Activated CD8-positive, alpha-beta memory T cell treated with anti-CD3 and anti-CD28 coated beads, Interleukin-2, amount 50 U/mL, for 1 hour (primary cell): ENCODE measurements at regions not wholly inside any gene's neighbourhood (a gene's known extent, or its start where the extent isn't known, plus 50 kb on each side); places are given as distances from the start of the nearest gene placed in this dataset.

ENCODE experiments used
- DNase-seq: peaks from one replicate; pipeline ENCODE4 v3.0.0-alpha.2; 2020; ENCODE audit errors: extremely low read depth

DNA sequence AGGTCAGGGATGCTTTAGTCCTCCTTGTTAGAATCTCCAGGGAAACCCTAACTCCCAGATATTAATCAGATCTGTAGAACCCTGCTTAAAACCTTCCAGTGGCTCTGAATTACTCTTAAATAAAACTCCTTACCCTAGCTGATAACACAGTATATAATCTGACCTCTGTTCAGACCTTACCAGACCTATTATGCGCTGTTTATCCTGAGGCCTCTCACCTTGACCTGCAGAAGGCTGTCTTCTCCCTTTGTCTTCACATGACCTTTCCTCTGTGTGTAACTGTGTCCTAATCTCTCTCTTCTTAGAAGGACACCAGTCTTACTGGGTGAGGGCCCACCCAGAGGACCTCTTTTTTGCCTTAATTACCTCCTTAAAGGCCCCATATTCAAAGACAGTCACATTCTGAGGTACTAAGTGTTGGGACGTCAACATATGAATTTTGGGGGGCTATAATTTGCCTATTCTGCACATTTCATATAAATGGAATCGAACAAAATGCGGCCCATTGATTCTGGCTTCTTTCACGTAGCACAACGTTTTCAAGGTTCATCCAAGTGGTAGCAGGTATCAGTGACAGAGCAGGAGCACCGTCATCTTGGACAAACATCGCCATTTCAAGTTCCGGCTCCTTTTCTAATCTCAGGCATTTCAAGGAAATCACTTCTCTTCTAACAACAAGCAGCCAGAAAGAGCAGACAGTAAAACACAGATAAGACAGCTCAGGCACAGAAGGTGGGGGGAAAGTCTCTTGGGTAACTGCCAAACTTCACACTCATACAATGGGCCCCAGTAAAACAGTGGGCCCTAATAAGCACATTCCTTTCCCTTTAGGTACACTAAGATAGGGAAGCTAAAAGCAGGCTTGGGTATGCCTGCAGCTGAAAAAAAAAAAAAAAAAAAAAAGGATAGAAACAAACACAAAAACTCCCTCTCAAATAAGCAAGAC is 200.2 kb upstream of the NUDT4 start:
- DNase-seq: no peak

DNA sequence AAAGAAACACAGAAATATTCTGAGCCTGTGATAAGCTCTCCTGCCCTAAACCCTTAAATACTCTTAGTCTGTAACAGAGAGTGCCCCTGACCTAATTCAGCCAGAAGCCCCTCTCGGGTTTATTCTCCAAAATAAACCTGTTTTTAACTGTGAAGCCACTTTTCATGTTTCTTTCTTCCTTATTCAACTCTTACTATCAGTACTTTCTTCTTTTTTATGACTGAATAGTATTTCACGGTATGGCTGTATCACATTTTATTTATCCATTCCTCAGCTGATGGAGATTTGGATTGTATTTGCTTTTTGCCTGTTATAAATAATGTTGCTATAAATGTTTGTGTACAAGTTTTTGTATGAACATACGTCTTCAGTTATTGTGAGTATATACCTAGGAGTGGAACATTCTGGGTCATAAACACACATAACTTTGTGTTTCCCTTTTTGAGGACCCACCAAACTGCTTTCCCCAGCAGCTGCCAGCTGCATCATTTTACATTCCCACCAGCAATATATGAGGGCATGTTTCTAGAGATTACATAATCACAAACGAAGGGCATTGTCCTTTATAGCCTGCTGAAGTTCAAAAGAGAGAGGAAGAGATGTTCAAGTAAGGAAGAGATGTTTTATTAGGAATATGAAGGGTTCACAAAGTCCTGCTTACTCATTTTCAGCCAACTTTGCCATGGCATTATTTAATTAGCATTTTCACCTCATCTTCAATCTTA is 199.4 kb upstream of the NUDT4 start:
- no peak for DNase-seq

DNA sequence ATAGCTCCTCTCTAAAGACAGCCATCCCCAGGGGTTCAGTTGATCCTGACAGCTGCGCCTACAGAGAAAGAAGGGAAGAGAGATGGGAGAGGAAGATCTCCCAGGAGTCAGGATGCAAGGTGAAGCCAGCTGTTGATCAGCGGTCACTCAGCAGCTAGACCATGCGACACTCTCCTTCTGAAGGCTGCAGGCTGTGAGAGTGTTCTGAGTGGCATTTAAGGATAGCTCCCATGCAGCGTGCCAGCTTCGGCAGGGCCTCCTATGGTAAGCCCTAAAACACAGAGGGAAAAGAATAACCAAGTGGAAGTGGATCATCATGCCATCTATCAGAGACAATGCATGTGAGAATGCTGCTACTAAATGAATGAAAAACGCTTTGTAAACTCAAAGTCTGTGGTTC is 197.9 kb upstream of the NUDT4 start:
- DNase-seq: no peak

DNA sequence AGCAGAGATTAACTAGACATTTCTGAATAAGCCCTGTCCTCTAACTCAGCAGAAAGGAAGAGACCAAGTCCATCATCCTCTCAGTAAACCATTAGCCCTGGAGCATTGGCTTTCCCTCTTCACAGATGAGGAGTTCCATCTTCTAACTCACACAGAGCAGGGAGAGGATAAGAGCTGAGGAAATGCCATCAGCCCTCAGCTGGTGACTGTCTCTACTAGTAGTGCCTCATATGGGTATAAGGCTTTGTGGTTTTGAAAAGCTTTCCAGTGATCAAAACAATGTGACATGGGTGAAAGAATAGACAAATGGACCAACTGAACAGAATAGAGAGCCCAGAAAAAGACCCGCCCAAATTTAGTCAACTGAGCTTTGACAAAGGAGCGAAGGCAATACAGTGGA is 197.2 kb upstream of the NUDT4 start:
- no peak for DNase-seq

DNA sequence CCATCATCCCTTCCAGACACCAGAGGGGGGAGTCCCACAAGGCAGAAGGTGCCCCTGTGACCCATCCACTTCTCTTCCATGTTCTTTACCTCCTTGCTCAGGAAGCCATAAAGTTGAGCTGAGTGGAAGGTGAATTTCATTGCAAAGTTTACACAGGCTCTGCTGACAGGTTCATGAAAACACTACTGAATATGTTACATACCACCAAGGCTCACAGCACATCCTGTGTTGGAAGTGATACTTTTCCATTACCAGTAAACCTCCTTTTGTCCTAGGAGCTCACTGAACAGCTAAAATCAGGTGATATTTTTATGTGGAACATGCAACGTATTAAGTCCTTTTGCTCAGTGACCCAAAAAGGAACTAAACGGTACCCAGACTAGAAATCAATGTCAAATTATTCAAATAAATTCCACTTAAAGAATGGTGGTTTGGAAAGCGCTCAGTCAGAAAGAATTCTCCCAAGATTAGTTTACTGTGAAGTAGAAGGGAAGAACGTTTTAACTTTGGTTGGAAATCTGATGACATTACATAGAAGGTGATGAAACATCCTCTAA is 196.2 kb upstream of the NUDT4 start:
- DNase-seq: no peak

DNA sequence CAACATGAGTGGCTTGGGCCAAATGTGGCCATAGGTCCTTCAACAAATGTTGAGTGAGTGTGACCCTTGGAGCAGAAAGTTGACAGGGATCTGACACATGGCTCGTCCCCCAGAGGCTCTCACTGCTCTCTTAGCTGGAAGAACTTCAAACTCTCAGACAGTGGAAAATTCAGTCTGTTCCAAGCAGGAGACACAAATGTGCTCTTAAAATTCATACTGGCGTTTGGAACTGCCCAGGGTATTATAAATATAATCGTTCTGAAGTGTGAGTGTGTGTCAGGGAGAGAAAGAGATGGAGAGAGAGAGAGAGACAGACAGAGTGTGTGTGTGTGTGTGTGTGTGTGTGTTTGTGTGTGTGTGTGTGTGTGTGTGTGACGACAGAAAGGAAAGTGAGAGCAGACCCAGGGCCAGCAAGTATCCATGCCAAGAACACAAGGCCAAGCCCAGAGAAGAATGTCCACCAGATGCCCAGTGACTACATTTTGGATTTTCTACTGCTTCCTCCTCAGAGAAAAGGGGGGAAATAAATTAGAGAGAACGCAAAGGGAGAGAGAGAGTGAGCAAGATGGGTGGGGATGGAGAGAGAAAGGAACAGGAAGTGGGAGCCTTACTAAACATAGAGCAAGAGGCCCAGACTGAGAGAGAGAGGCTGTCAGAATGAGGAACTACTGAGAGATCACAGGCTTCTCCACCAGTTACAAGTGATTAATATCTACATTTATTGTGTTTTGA is 193.6 kb upstream of the NUDT4 start:
- no peak for DNase-seq

DNA sequence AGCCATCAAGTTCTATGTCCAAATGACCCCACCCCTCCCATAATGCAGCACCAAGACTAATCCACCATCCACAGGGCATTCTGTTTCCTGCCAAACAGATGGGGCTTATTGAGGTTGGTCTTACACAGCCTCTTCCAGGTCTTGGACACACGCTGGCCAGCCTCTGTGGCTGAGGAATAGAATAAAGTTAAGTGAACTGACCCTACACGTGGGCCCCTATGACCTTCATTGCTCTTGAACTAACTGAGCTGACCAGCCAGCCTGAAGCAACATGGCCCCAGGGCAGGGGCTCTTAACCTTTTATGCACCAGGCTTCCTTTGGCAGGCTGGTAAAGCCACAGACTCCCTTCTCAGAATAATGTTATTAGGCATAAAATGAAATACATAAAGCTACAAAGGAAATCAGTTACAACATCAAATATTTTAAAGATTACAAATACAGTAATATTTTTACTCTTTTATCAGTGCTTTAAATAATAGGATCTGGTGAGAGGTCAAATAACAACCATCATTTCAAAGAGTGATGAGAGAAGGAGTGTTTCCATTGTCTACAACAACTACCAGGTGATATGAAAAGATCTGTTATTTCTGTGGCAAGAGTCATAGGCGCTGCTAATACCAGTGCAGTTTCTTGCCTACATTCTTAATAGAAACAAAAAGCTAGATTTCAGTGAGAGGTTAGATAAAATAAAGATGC is 192.9 kb upstream of the NUDT4 start:
- DNase-seq: no peak

DNA sequence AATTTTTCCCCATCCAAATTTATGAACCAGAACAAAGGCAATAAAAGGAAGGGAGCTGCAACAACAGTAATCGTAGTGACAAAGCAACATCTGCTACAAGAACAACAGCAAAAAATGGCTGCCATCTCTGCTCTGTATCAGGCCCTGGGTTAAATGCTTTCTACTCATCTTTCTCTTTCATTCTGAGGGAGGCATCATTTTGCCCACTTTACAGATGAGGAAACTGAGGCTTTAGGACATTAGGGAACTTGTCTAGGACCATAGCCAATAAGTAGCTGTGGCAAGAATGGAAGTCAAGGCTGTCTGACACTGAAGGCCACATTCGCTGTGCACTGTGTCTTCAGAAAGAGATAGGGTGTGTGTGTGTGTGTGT is 192.4 kb upstream of the NUDT4 start:
- DNase-seq: no peak

DNA sequence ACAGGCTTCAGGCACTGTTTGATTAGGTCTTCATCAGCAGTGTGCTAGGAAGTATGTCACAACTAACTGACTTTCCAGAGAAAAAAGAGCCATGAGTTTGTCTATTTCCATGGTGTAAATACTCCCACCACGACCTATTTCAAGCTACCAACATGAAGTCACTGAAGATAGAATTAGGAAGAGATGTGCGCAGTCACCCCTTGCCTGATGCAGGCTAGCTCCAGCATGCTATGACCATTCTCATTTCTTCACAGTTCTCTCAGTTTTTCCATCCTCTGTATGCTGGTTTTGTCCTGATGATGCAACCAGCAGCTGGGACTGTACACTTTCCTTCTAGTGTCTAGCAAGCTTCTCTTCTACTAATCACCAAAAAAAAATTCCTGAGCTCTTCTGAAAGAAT is 191.6 kb upstream of the NUDT4 start:
- no peak for DNase-seq

DNA sequence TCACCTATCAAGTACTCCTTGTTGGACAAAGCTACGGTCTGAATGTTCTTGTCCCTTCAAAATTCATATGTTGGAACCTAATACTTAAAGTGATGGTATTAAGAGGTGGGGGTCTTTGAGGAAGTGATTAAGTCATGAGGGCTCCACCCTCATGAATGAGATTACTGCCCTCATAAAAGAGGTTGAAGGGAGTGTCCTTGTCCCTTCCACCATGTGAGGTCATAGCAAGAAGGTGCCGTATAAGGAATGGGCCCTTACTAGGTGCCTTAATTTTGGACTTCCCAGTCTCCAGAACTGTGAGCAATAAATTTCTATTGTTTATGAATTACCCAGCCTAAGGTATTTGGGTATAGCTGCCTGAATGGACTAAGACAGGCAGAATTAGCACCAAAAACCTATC is 191.1 kb upstream of the NUDT4 start:
- no peak for DNase-seq

DNA sequence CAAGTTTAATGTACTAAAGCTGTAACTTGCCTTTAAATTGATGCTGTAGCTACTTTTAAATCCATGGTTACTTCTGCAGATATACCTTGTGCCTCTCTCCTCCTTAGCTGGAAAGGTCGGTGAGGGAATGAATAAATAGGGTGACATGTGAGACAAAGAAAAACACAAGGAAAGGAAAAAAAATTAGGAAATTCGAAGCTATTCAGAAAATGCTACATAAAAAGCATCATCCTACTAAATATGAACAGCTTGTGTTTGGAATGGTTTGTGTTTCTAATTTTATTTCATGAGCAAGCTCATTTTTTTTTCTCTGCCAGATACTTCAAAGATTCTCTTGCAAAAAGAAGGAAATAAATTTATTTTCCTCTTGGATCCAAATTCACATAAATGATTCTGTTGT is 186.3 kb upstream of the NUDT4 start:
- DNase-seq: no peak

DNA sequence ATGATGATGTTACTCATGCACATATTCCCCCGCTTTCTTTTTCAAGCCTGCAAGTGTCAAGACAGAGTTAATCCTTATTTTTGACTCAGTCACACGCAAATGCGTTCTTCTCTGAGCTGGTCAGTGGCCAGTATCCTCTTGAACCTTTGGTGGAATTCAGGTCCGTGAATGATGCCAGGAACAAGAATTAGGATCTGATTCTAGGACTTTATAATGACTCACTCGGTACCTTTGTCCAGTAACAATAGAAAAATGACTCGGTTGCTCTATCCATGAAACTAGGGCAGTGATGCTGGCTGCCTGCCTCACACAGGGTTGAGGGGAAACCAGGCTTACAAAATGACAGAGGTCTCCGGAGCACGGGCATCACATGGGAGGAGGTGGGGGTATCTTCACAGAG is 185.8 kb upstream of the NUDT4 start:
- DNase-seq: no peak

DNA sequence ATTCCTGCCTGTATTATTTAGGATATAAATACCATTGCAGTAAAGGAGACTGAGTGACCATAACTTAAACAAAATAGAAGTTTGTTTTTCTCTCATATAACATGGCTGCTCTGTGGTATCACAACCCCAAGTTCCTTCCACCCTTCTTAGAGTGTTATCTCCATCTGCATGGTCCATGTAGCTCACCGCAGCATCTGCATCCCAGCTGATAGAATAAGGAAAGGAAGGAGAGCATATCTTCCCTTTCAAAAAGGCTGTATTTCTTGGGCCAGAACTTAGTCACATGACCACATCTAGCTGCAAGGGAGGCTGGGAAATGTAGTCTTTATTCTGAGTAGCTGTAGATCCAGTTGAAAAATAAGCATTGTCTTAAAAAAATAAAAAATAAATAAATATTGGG is 184.8 kb upstream of the NUDT4 start:
- DNase-seq: no peak

DNA sequence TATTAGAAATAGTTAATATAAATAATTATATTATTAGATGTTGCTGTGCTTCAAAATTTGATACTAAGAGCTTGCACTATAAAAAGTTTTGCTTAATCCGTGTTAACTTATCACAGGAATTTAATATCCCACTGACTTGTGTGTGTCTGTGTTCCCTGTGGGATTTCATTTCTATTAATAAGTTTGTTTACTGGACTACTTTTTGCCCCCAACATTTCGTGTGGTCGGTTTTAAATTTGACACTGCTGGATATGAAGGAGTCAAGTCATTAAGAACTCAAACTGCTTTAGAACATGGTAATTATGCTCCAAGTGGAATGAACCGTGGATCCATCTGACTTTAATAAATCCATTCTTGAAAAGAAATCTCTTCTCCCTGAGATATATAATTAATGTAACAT is 182.2 kb upstream of the NUDT4 start:
- DNase-seq: no peak

DNA sequence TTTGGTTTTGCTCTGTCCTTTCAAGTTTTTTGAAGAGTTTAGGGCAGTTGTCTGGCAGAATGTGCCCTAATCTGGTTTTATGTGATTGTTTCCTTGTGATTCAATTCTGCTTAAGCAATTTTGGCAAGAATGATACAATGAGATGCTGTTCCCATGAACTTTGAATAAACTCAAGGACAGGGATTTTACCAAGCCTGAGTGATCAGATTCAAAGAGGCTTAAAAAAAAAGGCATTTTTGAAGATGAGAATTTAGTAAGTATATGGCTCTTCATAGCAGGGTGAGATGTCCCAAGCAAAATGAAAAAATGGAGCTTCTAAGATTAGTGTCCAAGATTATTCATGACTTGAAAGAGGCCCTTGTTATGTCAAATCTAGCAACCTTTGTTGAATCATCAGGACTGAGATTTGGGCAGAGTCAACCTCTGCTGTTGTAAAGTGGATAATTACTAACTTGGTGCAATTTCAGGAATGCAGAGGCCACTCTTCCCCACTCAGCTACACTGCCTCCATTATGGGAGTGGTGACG is 180.6 kb upstream of the NUDT4 start:
- DNase-seq: no peak

DNA sequence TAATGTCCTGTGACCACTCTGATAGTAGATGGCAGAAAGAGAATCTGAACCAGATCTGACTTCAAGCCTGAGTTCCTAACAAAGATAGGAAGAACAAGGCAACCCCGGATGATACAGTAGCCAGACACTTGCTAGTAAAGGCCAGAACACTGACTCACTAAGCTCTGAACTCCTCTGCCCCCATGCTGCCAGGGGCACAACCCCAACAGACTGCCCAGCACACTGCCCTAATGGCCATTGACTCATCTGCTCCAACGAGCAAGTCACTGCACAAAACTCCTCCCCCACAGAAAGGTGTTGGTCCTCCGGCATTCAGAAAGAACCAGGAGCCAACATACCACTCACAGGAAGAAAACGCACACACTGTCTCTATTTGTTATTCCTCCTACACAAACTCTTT is 179.6 kb upstream of the NUDT4 start:
- DNase-seq: no peak

DNA sequence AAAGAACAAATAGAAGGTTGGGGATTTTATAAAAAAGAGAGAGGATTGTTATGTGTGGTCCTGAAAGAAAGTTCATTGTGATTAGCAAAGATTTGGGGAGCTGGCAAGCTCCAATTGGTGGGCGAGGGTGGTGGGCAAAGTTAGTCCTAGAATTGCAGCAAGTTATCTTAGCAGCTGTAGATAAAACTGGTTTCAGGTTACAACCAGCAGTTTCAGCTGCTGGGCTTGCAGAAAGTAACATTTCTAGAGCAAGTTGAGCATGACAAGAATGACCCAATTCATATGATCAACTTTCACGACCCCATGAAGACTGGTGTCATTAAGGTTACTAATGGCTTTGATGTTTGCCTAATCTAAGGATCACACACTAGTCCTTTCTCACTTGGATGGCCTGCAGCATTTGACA is 177.9 kb upstream of the NUDT4 start:
- DNase-seq: no peak

DNA sequence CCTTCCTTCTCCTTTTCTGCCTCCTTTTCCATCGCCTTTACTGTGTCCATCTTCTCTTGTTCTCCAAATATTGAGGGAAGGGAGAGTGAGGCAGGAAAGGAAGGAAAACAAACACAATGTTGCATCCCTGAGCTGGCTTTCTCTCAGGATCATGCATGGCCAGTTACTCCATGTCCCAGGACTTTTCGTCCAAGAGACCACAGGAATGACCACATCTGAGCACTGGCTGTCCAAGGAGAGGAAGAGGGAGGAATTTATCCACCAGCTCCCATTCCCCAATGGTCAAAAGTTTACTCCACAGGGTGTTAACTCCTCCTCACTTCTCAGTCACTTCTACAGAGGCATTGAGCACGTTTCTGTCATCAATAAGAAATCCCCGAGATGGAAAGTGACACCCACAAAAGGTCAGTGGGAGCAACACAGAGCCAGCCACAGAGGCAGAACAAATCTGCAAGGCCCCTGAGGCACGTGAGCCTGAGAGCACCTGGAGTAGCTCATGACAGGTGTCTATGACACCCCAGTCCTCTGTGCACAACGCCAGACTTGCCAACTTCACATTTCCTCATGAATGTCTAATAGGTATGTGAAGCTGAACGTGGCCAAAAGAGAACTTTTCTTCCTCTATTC is 177.3 kb upstream of the NUDT4 start:
- no peak for DNase-seq

DNA sequence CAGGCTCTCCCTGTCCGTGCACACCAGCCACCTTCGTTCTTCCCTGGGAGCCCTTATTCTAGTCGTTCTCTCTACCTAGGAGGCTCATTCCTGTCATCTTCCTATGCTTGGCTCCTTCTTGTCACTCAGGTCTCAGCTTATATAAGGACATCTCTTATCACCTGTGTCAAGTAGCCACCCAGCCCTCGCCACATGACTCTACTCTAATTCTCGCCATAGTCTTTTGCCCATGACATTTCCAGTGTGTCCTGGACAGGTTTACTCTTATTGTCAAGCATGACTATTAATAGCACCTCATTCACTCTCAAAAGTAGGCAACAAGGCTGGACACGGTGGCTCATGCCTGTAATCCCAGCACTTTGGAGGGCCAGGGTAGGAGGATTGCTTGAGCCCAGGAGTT is 175.7 kb upstream of the NUDT4 start:
- DNase-seq: no peak

DNA sequence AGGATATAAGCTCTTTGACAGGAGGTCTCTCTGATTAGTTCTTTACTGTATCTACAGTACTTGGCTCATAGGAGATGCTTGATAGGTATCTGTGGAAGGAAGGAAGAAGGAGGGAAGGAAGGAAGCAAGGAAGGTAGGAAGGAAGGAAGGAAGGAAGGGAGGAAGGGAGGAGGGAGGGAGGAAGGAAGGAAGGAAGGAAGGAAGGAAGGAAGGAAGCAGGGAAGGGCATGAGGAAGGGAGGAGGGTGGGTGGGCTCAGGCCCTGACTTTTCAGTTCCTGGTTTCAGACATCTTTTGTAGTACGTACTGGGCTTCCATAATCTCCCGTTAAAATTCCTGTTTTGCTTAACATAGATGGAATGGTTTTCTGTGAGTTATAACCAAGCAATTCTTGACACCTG is 175.0 kb upstream of the NUDT4 start:
- no peak for DNase-seq

DNA sequence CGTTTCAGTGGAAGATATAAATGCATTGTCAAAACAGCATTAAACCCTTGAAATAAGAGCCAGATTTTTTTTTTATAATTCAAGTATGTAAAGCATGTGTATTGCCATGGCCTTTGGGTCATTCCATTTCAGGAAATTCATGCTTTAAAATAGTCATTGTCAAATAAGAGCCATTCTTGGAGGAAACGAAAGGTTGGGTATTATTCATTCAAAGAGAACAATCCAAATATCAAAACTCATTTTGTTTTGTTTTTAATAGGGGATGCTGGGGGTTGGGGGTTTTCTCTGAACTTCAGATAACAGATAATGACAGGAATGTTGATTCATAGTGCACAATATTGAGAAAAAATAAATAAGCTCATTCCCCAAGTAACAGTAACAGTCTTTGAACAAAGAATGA is 174.4 kb upstream of the NUDT4 start:
- no peak for DNase-seq
